ENCODE measurements at regions not wholly inside any gene's neighbourhood (a gene's known extent, or its start where the extent isn't known, plus 50 kb on each side); places are given as distances from the start of the nearest gene placed in this dataset.
A peak's percentile ranks its signal among the peaks of the same experiment; 100 is the strongest.

DNA sequence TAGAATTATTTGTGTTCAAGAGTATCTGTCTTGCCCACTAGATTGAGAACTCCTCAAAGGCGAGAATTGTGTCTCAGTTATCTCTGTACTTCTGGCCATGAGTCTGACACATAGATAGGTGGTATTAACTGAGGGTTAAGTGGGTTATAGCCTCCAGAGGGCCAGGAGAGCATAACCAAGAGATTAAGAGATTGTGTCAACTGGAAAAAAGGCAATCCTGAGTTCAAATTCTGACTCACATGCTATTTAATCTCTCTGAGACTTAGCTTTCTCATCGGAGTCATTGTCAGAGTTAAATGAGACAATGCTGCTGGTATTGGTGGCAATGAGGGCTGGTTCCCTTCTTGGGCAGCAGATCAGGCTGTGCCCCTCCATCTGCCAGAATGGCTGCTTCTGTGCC, 330.9 kb downstream of the TNS1 start:
- peaks cover 2% of the 10 kb centered on the region for H3K27me3 ChIP-seq (ENCODE audit: control insufficient read depth, insufficient read depth, low read length)
- H3K27ac ChIP-seq (ENCODE audit: low read length) = no peak overlapping the region
- WGBS (ENCODE audit: insufficient coverage, low lambda C conversion rate) = 0% methylated on average over 1 of the region's 2 CpGs

DNA sequence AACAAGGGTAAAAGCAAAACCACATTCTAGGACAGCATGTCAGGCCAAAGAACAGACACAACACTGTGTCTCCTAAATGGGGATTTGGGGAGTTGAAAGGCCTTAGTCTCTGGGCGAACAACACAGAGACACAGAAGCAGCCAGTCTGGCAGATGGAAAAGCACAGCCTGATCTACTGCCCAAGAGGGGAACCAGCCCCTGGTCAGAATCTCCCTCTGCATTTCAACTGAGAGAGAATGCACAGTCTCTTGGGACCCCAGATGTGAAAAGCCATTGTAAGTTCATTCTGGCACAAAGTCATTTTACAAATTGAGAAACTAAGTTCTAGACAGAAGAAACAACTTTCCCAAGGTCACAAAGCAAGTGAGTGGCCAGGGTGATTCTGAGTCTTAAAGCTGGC, 331.7 kb downstream of the TNS1 start:
- Histone ChIP-seq H3K4me3 (ENCODE audit: low read length) (no peak overlapping the region), H3K36me3 (ENCODE audit: control insufficient read depth, insufficient read depth, low read length) (no peaks in the 10 kb centered on the region), H3K4me1 (ENCODE audit: control insufficient read depth, insufficient read depth, low read length) (no peaks in the 10 kb centered on the region), H3K9me3 (ENCODE audit: control insufficient read depth, low read depth, low read length) (no peaks in the 10 kb centered on the region), H3K27ac (ENCODE audit: low read length) (no peak overlapping the region), H3K27me3 (ENCODE audit: control insufficient read depth, insufficient read depth, low read length) (peaks cover 2% of the 10 kb centered on the region)
- no CpG with 5 or more reads among the region's 1 CpG for WGBS (ENCODE audit: insufficient coverage, low lambda C conversion rate)
- DNase-seq = no peak

More for the DNA sequence above, 330.9 kb downstream of the TNS1 start:
- H3K36me3 ChIP-seq (ENCODE audit: control insufficient read depth, insufficient read depth, low read length) = no peaks in the 10 kb centered on the region
- no peaks in the 10 kb centered on the region for H3K4me1 ChIP-seq (ENCODE audit: control insufficient read depth, insufficient read depth, low read length)
- DNase-seq = no peak
- H3K4me3 ChIP-seq (ENCODE audit: low read length) = no peak overlapping the region
- no peaks in the 10 kb centered on the region for H3K9me3 ChIP-seq (ENCODE audit: control insufficient read depth, low read depth, low read length)

GRCh38 chr2:217669831-217670230, 333.0 kb downstream of the TNS1 start:
- 100% methylated on average over 1 of the region's 3 CpGs for WGBS (ENCODE audit: insufficient coverage, low lambda C conversion rate)
- Histone ChIP-seq H3K27me3 (ENCODE audit: control insufficient read depth, insufficient read depth, low read length) (peaks cover 2% of the 10 kb centered on the region), H3K4me3 (ENCODE audit: low read length) (no peak overlapping the region), H3K27ac (ENCODE audit: low read length) (no peak overlapping the region), H3K4me1 (ENCODE audit: control insufficient read depth, insufficient read depth, low read length) (no peaks in the 10 kb centered on the region), H3K36me3 (ENCODE audit: control insufficient read depth, insufficient read depth, low read length) (no peaks in the 10 kb centered on the region), H3K9me3 (ENCODE audit: control insufficient read depth, low read depth, low read length) (no peaks in the 10 kb centered on the region)
- DNase-seq = no peak

DNA sequence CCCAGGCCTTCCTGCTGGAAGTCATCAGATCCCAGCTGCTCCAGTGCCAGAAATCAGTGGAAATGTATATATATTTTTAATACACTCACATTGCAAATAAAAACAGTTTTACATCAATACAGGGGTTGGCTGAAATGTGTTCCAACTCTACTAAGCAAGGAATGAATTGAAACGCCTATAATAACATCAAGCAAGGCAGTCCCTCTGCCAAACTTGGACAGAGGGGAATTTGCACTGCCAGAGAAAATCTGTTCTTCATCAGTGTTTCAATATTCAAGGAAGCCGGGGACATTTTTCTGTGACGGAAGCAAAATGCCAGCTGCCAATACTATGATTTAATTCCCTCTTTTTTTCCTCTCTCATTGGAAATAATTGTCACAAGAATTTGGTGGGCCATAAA, 335.3 kb downstream of the TNS1 start:
- no peaks in the 10 kb centered on the region for H3K4me1 ChIP-seq (ENCODE audit: control insufficient read depth, insufficient read depth, low read length)
- peak in 1 of 2 donors; percentile 12 for DNase-seq
- H3K27ac ChIP-seq (ENCODE audit: low read length) = no peak overlapping the region
- WGBS (ENCODE audit: insufficient coverage, low lambda C conversion rate) = 85% methylated on average over 2 of the region's 3 CpGs
- no peaks in the 10 kb centered on the region for H3K36me3 ChIP-seq (ENCODE audit: control insufficient read depth, insufficient read depth, low read length)
- H3K9me3 ChIP-seq (ENCODE audit: control insufficient read depth, low read depth, low read length) = no peaks in the 10 kb centered on the region
- H3K27me3 ChIP-seq (ENCODE audit: control insufficient read depth, insufficient read depth, low read length) = peaks cover 2% of the 10 kb centered on the region
- no peak overlapping the region for H3K4me3 ChIP-seq (ENCODE audit: low read length)

- Histone ChIP-seq H3K9me3 (ENCODE audit: control insufficient read depth, low read depth, low read length) (no peaks in the 10 kb centered on the region), H3K27ac (ENCODE audit: low read length) (no peak overlapping the region), H3K4me1 (ENCODE audit: control insufficient read depth, insufficient read depth, low read length) (no peaks in the 10 kb centered on the region), H3K4me3 (ENCODE audit: low read length) (no peak overlapping the region), H3K27me3 (ENCODE audit: control insufficient read depth, insufficient read depth, low read length) (peaks cover 2% of the 10 kb centered on the region), H3K36me3 (ENCODE audit: control insufficient read depth, insufficient read depth, low read length) (no peaks in the 10 kb centered on the region)
- WGBS (ENCODE audit: insufficient coverage, low lambda C conversion rate) = no CpG with 5 or more reads among the region's 2 CpGs
- no peak for DNase-seq
Observed at GRCh38 chr2:217667035-217667434, 335.8 kb downstream of the TNS1 start.

DNA sequence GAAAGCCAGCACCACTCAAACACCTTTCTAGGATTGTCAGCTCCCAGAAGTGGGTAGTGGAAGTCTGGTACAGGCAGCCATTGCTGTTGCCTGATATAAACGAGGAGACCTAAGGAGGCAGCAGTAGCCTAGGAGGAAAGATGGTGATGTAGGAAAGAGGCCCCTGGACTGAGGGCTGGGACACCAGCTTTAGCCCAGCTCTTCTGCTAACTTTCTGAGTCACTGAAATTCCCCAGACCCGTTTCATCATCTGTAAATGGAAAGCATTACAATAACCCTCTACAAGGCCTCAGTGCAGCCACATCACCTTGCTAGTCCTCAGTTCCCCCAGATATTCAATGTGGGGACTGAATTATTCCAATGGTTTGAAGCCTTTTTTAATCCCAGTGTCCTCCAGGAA, 336.5 kb downstream of the TNS1 start:
- no peaks in the 10 kb centered on the region for H3K9me3 ChIP-seq (ENCODE audit: control insufficient read depth, low read depth, low read length)
- H3K4me3 ChIP-seq (ENCODE audit: low read length) = no peak overlapping the region
- H3K27me3 ChIP-seq (ENCODE audit: control insufficient read depth, insufficient read depth, low read length) = peaks cover 2% of the 10 kb centered on the region
- H3K4me1 ChIP-seq (ENCODE audit: control insufficient read depth, insufficient read depth, low read length) = no peaks in the 10 kb centered on the region
- H3K36me3 ChIP-seq (ENCODE audit: control insufficient read depth, insufficient read depth, low read length) = no peaks in the 10 kb centered on the region
- no peak for DNase-seq
- no CpG with 5 or more reads among the region's 2 CpGs for WGBS (ENCODE audit: insufficient coverage, low lambda C conversion rate)
- H3K27ac ChIP-seq (ENCODE audit: low read length) = no peak overlapping the region

DNA sequence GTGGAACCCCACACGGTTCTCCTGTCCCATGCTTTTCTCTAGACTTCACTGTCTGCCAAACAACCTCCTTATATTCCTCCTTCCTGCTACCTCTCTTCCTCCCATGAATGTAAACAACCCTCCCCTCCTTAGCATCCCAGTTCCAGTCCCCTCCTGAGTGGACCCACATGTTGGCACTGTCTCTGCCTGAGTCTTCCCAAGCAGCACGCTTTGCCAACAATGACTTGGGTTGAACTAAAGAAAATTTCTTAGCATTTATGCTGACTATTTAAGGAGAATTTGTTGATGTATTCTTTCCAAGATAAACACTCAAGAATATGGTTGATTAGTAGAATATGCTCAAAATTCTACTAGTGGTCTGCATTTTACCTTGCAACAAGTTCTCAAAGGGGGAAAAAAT, 338.0 kb downstream of the TNS1 start:
- Histone ChIP-seq H3K36me3 (ENCODE audit: control insufficient read depth, insufficient read depth, low read length) (no peaks in the 10 kb centered on the region), H3K9me3 (ENCODE audit: control insufficient read depth, low read depth, low read length) (no peaks in the 10 kb centered on the region), H3K27me3 (ENCODE audit: control insufficient read depth, insufficient read depth, low read length) (peaks cover 5% of the 10 kb centered on the region), H3K4me3 (ENCODE audit: low read length) (no peak overlapping the region), H3K4me1 (ENCODE audit: control insufficient read depth, insufficient read depth, low read length) (no peaks in the 10 kb centered on the region), H3K27ac (ENCODE audit: low read length) (no peak overlapping the region)
- 83% methylated on average over 1 of the region's 2 CpGs for WGBS (ENCODE audit: insufficient coverage, low lambda C conversion rate)
- DNase-seq = no peak

DNA sequence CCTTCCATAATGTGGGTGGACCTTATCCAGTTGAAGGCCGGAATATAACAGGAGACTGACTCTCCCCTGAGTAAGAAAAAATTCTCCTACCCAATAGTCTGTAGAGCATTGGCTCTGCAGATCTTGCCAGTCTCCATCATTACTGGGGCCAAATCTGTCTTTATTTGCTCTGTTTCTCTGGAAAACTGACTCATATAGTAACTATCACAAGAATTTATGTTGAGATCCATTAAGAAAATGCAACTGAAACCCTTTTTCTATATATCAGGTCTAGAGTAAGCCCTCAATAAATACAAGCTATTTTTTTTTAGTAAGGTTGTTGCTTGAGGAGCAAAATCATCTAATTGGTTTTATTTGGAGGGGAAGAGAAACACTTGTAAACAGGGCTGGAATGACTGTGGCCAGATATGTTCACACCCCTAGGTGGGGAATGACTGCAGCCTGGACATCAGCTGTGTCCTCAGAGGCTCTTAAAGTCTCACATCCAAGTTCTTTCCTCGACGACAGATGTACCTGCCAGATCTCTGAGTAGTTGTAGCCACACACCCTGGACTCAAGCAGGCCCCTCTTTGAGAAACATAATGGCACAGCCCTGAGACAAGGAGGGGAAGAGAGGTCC, 339.7 kb downstream of the TNS1 start:
- Histone ChIP-seq H3K4me1 (ENCODE audit: control insufficient read depth, insufficient read depth, low read length) (no peaks in the 10 kb centered on the region), H3K36me3 (ENCODE audit: control insufficient read depth, insufficient read depth, low read length) (no peaks in the 10 kb centered on the region), H3K27me3 (ENCODE audit: control insufficient read depth, insufficient read depth, low read length) (peaks cover 3% of the 10 kb centered on the region), H3K9me3 (ENCODE audit: control insufficient read depth, low read depth, low read length) (no peaks in the 10 kb centered on the region), H3K4me3 (ENCODE audit: low read length) (no peak overlapping the region), H3K27ac (ENCODE audit: low read length) (no peak overlapping the region)
- DNase-seq = no peak
- WGBS (ENCODE audit: insufficient coverage, low lambda C conversion rate) = no CpG with 5 or more reads among the region's 3 CpGs

DNA sequence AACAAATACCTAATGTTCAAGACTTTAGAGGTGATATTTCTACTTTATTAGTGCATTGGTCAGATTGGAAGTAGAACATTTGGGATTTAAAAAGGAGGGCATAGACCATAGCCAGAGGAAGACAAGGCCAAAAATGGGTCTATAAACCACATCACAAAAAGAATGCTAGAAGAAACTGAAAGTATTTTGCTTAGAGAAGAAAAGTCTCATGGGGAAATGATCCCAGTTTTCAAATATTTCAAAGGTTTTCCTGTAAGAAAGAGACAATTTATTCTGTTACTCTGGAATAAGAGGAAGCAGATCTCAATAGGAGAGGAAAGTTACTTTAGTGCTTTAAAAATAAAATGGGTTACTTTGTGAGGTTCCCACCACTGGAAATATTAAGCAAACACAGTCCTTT, 341.4 kb downstream of the TNS1 start:
- no peak for DNase-seq
- peaks cover 3% of the 10 kb centered on the region for H3K27me3 ChIP-seq (ENCODE audit: control insufficient read depth, insufficient read depth, low read length)
- H3K9me3 ChIP-seq (ENCODE audit: control insufficient read depth, low read depth, low read length) = no peaks in the 10 kb centered on the region
- no peak overlapping the region for H3K27ac ChIP-seq (ENCODE audit: low read length)
- H3K36me3 ChIP-seq (ENCODE audit: control insufficient read depth, insufficient read depth, low read length) = no peaks in the 10 kb centered on the region
- H3K4me3 ChIP-seq (ENCODE audit: low read length) = no peak overlapping the region
- H3K4me1 ChIP-seq (ENCODE audit: control insufficient read depth, insufficient read depth, low read length) = no peaks in the 10 kb centered on the region

DNA sequence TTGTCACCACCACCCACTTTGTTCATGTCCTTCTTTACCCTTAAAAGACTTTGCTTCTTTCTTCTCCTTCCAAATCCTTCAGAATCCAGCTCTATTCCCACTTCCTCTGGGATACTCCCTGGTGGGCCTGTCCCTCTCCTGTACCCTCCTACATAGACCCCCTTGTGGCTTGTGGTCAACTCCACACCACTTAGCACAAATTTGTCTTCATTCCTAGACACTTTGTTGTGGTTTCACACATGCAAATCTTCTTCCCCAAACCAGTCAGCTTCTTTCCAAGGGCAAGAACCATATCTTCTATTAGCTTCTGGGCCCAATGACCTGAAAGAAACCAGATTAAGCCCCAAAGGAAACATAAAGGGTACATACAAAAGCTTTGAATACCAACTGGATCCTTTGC, 342.4 kb downstream of the TNS1 start:
- DNase-seq = no peak
- H3K27me3 ChIP-seq (ENCODE audit: control insufficient read depth, insufficient read depth, low read length) = peaks cover 3% of the 10 kb centered on the region
- no peak overlapping the region for H3K27ac ChIP-seq (ENCODE audit: low read length)
- H3K4me1 ChIP-seq (ENCODE audit: control insufficient read depth, insufficient read depth, low read length) = no peaks in the 10 kb centered on the region
- no peaks in the 10 kb centered on the region for H3K36me3 ChIP-seq (ENCODE audit: control insufficient read depth, insufficient read depth, low read length)
- no peaks in the 10 kb centered on the region for H3K9me3 ChIP-seq (ENCODE audit: control insufficient read depth, low read depth, low read length)
- H3K4me3 ChIP-seq (ENCODE audit: low read length) = no peak overlapping the region

DNA sequence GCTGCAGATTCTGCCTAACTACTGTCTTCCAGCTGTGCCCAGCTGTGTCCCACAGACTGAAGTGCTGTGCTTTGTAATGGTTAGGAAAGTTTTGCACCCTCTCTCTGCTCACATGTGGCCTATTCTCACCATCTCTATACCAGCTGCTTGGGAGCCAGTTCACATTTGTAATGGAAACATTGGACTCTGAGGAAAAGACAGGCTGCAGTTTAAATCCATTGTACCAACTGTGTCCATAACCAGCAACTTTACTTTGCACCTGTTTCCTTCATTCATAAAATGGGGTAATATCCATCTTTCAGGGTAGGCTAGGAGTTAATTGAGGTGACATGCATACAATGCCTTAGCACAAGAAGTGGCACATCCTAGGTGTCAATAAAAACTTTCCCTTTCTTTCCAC, 344.0 kb downstream of the TNS1 start:
- Histone ChIP-seq H3K27me3 (ENCODE audit: control insufficient read depth, insufficient read depth, low read length) (peaks cover 3% of the 10 kb centered on the region), H3K4me1 (ENCODE audit: control insufficient read depth, insufficient read depth, low read length) (no peaks in the 10 kb centered on the region), H3K36me3 (ENCODE audit: control insufficient read depth, insufficient read depth, low read length) (no peaks in the 10 kb centered on the region), H3K9me3 (ENCODE audit: control insufficient read depth, low read depth, low read length) (no peaks in the 10 kb centered on the region), H3K27ac (ENCODE audit: low read length) (no peak overlapping the region), H3K4me3 (ENCODE audit: low read length) (no peak overlapping the region)
- DNase-seq = no peak

Data from large intestine (tissue), 3 donors.